ENCODE measurements at regions not wholly inside any gene's neighbourhood (a gene's known extent, or its start where the extent isn't known, plus 50 kb on each side); places are given as distances from the start of the nearest gene placed in this dataset.

DNA sequence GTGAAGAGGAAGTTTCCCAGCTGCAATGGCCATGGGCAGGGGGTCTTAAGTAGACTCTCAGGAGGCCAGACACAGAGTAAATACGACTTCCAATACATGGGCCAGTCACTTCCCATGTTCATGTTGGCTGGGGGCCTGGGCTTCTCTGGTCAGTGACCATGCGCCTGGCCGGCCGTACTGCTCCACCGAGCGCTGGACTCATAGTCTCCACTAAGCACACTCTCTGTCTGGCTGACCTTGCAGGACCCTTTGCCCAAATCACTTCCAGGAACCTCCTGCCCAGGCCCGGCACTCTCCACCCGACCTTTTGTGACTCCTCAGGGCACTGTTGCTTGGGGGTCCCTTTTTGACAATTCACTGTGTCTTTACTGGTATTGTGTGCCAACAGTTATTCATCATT, 69.3 kb downstream of the SOWAHC start:
- TF ChIP-seq, protein P1, sequence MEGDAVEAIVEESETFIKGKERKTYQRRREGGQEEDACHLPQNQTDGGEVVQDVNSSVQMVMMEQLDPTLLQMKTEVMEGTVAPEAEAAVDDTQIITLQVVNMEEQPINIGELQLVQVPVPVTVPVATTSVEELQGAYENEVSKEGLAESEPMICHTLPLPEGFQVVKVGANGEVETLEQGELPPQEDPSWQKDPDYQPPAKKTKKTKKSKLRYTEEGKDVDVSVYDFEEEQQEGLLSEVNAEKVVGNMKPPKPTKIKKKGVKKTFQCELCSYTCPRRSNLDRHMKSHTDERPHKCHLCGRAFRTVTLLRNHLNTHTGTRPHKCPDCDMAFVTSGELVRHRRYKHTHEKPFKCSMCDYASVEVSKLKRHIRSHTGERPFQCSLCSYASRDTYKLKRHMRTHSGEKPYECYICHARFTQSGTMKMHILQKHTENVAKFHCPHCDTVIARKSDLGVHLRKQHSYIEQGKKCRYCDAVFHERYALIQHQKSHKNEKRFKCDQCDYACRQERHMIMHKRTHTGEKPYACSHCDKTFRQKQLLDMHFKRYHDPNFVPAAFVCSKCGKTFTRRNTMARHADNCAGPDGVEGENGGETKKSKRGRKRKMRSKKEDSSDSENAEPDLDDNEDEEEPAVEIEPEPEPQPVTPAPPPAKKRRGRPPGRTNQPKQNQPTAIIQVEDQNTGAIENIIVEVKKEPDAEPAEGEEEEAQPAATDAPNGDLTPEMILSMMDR (IDR thresholded peaks at IDR 0.05): no peak
- TF ChIP-seq EZH2phosphoT487 (IDR thresholded peaks at IDR 0.05): no peak

All from neural progenitor cell (in vitro differentiated cells).